GM03348 (cell line): ENCODE measurements at regions not wholly inside any gene's neighbourhood (a gene's known extent, or its start where the extent isn't known, plus 50 kb on each side); places are given as distances from the start of the nearest gene placed in this dataset.

Experiments
- DNase-seq: peaks from one replicate; pipeline ENCODE4 v3.0.0; 2012; ENCODE audit warnings: low spot score

- DNase-seq, result no peak
These were observed 60.9 kb upstream of the CHRM2 start for GRCh38 chr7:136807598-136807997.

- DNase-seq, result no peak
These were observed 65.4 kb upstream of the CHRM2 start for GRCh38 chr7:136803028-136803427.

- DNase-seq, result no peak
These were observed 84.5 kb upstream of the CHRM2 start for GRCh38 chr7:136783934-136784333.

DNA sequence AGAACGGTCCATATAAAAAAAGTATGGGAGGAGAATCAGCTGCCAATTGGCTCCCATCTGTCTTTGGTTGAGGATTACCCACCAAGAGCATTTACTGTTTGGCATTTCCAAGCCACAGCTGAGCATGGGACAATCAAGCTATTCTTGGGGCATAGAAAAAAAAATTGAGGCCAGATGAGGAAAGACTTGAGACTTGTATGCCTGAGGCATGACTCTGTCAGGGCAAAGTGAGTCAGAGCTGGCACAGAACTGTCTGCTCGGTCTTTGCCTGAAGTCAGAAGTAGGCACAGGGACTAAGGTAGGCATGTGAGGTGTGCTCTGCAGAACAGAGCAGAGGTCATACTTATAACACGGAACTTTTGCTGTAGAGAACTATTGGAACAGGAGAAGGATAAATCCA is 126.5 kb upstream of the CHRM2 start:
- no peak for DNase-seq

DNA sequence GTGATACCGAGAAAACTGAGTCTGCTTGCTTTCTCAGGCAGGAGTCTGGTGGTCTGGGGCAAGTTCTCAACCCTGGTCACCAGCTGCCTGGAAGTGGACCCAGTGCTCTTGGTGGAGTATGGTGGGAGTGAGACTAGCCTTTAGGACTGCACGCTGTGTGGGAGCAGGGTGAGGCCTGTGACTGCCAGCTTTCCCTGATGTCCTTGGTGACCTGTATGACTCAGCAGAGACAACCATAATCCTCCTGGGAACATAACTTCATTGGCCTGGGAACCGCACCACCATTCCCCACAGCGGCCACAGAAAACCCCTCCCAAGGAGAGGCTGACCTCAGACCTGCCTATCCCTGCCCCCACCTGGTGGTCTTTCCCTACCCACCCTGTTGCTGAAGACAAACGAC is 139.5 kb upstream of the CHRM2 start:
- DNase-seq, result no peak

DNA sequence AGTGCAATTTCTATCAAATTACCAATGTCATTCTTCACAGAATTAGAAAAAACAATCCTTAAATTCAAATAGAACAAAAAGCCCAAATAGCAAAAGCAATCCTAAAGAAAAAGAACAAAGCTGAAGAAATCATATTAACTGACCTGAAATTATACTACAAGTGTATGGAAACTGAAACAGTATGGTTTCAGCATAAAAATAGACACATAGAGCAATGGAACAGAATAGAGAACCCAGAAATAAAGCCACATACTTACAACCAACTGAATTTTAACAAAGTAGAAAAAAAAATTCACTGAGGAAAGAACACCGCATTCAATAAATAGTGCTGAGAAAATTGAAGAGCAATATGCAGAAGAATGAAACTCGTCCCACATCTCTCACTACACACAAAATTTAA is 142.0 kb upstream of the CHRM2 start:
- no peak for DNase-seq

DNA sequence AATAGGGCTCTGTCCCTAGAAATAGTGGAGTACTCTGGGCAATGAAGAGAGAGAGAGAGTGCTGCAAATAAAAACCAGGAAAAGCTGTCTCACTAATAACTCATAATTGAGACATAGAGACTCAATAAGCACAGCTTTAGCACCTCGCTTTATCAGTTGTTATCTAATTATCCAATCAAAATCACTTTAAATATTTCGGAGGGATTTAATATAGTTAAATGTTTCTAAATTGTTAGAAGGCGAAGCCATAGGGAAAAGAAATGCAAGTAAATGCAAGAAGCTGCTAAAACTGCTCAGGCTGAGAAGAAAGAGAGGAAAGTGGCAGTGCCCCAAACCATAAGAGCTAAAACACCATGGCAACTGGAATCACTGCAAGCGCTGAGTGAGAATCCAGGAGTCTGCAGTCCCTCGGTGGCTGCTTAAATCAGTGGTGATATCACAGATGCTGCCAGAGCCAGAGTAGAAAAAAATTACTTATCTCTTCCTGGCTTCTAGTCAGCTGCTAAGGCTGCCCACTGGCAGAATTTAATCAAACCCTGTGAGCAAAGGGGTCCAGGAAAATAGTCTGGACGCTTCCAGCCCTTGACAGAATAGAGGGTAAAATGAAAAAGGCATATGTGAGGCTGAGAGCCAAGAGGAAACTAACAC is 150.4 kb upstream of the CHRM2 start:
- DNase-seq, result no peak

DNA sequence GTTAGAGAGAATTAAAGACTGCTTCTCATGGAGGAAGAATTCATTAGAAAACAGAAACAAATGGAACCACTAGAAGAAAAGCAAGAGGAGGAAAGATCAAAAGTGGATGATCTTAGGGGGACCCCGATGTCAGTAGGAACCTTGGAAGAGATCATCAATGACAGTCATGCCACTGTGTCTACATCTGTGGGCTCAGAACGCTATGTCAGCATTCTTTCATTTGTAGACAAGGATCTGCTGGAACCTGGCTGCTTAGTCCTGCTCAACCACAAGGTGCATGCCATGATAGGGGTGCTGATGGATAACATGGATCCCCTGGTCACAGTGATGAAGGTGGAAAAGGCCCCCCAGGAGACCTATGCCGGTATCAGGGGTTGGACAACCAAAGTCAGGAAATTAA is 154.4 kb upstream of the CHRM2 start:
- DNase-seq, result no peak

GRCh38 chr7:136710751-136711150 is 157.7 kb upstream of the CHRM2 start:
- DNase-seq, result no peak

DNA sequence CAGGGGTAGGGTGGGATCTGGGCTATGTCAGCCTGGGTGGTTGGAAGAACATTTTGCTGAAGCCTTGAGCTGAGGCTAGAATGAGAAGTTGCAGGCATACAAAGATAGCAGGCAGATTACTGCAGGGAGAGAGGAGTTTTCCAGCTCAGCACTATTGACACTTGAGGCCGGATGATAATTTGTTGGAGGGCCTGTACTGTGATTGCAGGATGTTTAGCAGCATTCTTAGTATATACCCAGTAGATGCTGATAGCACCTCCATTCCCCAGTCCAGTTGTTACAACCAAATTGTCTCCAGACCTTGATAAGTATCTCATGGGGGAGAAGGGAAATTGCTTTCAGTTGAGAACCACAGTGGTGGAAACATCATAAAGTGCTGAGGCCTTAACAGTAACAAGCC is 158.6 kb upstream of the CHRM2 start:
- no peak for DNase-seq

- no peak for DNase-seq
These were observed 165.5 kb upstream of the CHRM2 start for GRCh38 chr7:136702913-136703312.

GRCh38 chr7:136698977-136699376 is 169.5 kb upstream of the CHRM2 start:
- DNase-seq, result no peak

GRCh38 chr7:136698231-136698630 is 170.2 kb upstream of the CHRM2 start:
- no peak for DNase-seq

DNA sequence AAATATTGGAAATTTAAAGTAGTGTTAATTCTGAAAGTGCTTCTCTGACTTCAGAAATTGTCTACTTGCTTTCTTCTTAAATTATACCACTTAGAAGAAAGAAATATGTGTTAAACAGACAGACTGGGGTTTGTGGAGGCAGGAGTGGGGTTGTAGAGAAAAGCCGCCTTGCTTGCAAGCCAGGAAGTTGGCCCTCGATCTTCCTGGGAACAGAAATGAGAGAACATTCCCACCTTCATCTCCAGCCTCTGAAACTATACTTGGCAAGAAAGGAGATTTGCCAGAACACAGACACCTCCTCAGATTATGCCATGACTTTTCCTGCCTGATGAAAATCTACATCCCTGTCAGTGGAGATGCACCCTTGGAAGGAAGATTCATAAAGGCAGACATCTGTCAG is 171.2 kb upstream of the CHRM2 start:
- no peak for DNase-seq

- no peak for DNase-seq
These were observed 175.0 kb upstream of the CHRM2 start for GRCh38 chr7:136693166-136694119.

DNA sequence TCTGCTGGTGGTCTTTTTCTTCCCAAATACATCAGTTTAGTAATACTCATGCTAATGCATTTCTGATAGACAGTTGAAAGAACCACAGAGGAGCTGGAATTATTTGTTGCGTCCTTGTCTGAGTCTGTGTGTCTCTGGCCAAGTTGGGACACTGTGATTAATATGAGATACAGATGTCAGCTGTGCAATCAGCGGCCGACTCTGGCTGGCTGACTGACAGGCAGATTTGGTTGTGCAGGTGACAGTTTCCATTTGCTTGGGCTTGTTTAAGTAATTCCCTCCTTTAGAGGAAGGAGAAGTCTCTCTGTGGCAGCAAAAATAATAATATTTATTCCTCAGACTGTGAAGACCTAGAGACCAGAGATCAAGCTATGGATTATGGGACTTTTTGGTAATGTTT is 176.2 kb upstream of the CHRM2 start:
- no peak for DNase-seq

GRCh38 chr7:136688601-136689000 is 179.9 kb upstream of the CHRM2 start:
- DNase-seq, result no peak

- DNase-seq, result peak; percentile 19
These were observed 180.6 kb upstream of the CHRM2 start for GRCh38 chr7:136687693-136688322.

DNA sequence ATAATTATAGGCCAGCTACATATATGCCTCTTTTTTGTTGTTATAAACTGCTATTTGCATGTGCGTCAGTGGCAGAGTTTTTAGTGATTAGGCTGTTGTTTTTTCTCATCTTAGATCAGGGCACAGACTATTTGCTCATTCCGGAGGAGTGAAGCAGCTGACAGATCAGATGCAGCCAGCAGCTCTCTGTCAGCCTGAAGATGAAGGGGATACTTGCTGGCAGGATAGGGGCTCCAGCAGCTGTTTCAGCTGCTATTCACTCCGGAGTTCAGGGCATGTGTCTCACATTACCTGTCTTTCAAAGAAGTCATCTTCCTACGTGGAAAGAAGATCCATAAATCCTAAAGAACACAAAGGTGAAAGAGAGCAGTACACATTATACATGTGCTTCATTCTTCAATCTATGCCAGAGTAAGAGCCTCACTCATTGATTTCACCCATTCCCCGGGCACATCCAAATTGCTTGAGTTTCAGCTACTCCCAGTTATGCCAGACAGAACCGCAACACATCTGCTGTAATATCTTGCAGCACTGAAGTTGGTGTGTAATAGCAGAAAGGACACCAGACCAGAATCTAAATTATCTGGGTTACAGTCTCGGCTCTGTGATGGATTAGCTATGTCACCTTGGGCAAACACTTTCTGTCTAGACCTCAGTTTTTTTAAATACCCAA is 182.8 kb upstream of the CHRM2 start:
- DNase-seq, result no peak

- peak; percentile 21 for DNase-seq
These were observed 190.7 kb upstream of the CHRM2 start for GRCh38 chr7:136677471-136678365.

- DNase-seq, result no peak
These were observed 200.9 kb upstream of the CHRM2 start for GRCh38 chr7:136667584-136667983.
